Fibroblast of the conjunctiva (primary cell): ENCODE measurements at regions not wholly inside any gene's neighbourhood (a gene's known extent, or its start where the extent isn't known, plus 50 kb on each side); places are given as distances from the start of the nearest gene placed in this dataset.

Experiments used
- DNase-seq: peaks from one replicate; pipeline ENCODE4 v3.0.0-alpha.2; 2010; ENCODE audit warnings: low read depth

DNA sequence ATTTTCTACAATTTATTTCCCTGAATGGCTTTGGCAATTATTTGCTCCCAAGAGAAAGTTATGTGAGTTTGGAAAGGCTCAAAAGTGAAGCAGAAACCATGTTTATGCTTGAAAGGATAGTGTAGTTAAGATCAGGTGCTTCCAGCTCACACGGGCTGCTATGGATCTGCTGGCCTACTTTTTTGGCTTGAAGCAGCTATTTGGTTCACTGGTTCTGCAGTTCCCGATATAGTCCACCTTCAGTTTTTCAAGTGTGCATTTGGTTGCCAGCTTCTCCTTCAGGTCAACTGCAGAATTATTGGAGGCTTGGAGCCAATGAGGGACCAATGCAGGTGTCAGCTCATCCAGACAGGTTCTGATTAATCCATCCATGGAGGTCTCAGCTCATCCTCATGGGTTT is 484.3 kb upstream of the SEMA3A start:
- no peak for DNase-seq

DNA sequence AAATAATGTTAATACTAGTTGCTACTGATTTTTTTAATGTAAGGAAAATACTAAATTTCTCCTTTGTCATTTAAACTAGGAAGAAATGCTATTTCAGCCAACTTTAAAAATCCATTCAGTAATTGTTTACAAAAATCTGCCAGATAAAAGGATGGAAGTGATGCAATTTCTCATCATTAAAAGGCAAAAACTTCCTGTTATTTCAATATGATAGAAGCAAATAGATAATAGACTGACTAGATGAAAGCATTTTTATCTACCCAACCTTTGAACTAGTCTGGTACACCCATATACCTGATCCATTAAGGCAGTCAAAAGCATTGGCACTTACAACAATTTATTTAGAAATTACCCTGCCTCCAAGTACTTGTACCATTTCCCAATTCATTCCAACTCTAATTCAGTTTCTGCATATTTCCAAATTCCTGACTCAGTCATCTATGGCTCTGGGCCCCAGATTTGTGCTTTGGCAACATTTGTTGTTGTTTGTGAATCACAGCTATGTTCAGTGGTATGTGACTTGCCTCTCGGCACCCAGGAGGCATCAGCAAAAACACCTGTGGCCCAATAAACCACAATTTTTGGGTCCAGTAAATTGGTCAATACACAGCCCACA is 482.6 kb upstream of the SEMA3A start:
- no peak for DNase-seq

GRCh38 chr7:84675633-84676034 is 481.0 kb upstream of the SEMA3A start:
- no peak for DNase-seq

DNA sequence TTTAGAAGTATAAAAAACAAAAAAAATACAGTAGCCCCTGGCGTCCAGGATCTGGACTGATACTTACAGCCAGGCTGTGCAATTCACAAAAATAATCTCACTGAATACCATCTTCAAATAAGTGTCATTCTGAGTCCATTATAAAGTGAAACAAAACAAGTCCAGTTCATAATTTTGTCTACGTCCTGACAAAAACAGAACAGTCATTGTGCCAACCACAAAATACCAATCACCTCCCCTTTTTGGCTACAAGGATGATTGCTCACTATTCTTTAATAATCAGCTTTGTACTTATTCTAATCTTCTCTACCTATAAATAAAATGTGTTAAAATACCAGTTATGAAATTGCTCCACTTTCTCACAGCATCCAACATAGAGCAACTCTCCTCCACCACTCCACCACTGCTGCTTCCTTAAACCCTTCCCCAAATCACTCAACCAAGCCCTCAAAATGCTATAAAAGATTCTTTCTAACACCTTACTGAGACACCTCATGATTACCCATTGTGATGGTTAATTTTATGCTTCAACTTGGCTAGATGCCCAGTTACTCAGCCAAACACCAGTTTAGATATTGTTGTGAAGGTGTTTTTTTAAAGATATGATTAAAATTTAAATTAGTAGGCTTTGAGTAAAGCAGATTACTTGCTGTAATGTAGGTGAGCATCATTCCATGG is 479.8 kb upstream of the SEMA3A start:
- no peak for DNase-seq

GRCh38 chr7:84669177-84669732 is 474.7 kb upstream of the SEMA3A start:
- DNase-seq = no peak

- no peak for DNase-seq
Measured at GRCh38 chr7:84668116-84668515, 473.5 kb upstream of the SEMA3A start.

GRCh38 chr7:84666651-84667050 is 472.1 kb upstream of the SEMA3A start:
- DNase-seq = no peak

GRCh38 chr7:84665339-84665738 is 470.8 kb upstream of the SEMA3A start:
- DNase-seq = no peak

DNA sequence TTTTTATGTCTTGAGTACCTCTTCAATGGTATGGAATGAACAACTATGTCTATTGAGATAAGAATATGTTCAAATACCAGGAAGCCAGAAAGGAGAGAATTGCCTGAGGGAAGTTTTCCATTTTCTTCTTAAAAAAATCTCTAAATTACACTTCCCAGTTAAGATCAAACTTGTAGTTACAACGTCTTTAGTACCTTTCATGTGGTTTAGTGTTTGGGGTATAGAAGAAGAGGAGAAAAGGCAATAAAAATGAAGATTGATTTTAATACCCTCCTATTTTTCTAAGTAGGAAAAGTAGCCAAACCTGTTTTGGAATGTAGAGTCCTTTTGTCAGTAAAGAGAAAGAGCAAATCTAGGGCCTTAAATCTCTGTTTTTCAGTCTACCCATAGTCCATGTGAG is 470.0 kb upstream of the SEMA3A start:
- DNase-seq = no peak

- no peak for DNase-seq
Measured at GRCh38 chr7:84663224-84663623, 468.6 kb upstream of the SEMA3A start.

DNA sequence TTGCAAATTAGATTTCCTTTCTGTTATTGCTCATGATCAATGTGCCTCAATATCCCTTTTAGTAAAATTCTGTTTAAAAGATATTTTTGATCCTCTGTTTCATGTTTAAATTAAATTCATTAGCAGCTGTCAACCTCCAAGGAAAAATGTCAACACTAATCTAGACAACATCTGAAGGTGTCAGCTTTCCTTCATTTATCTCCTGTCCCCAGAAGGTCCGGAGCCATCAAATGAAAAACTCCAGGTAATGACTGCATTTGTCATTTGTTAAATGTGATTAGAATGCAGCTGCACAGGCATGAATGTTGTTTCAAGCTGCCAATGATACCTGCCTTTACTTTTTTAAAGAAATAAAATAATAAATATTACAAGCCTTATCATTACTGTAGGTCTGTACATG is 463.7 kb upstream of the SEMA3A start:
- DNase-seq = no peak

- DNase-seq = no peak
Measured at GRCh38 chr7:84654273-84654672, 459.7 kb upstream of the SEMA3A start.

DNA sequence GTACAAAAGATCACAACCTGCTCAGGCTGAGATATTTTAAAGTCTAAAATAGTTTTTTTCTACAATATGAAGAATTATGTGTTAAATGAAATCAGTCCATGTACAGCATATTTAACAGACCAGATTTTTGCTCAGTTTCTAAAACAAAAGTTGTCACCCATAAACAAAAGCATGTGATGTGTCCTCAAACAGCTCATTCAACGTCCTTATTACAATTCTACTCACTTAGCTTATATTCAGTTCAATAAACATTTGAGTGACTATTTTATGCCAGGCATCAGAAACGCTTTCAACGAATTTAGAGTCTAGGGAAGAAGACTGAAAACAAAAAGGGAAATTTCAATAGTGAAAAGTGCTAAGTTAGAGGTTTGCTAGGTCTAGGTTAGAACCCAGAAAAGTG is 457.3 kb upstream of the SEMA3A start:
- DNase-seq = no peak

GRCh38 chr7:84647797-84648757 is 453.5 kb upstream of the SEMA3A start:
- peak; percentile 73 for DNase-seq

DNA sequence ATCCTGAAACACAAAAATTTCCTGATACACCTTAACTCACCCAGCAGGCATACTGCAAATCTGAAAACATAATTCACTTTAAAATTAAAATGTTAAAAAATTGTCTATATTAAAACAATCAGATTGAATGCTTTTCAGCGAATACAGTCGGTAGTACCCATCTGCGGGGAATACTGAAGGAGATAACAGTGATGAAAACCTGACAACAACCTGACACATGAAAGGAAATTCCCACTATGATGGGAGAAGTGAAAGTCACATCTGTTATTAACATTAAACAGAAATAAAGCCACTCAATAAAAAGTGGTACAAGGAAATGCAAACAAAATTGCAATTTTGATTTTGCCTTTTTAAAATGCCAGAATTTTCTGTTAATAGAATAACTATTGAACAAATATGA is 448.0 kb upstream of the SEMA3A start:
- no peak for DNase-seq

DNA sequence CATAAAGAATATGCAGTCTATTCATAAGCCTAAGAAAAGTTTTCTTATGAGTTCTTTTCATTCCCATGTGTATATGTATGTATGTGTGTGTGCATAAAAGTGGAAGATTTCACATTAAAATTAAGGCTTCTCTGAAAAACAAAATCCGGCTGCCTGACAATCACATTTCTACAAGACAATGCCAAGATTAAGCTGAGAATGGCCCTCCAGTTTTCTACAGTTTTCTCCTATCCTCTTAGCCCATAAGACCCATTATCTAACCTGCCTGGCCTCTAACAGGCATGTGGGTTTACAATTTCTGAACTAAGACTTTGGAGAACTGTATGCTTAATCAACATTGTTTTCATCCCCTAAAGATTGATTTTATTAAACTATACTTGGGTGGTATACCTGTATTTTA is 446.0 kb upstream of the SEMA3A start:
- DNase-seq = no peak

DNA sequence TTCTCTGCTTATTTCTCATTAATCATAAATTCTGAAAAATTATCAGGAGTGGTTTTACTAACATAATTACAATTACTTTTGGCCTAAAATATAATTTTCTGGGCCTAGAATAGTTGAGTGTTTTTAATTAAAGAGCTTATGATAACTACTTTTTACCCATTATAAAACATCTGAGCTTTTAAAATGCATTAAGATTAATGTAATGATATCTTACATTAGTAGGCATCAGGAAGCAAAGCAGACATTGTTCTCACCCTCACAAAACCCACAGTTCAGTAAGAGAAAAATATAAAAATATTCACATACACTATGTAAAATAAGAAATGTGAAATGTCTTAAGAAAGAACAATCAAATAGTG is 443.7 kb upstream of the SEMA3A start:
- no peak for DNase-seq

DNA sequence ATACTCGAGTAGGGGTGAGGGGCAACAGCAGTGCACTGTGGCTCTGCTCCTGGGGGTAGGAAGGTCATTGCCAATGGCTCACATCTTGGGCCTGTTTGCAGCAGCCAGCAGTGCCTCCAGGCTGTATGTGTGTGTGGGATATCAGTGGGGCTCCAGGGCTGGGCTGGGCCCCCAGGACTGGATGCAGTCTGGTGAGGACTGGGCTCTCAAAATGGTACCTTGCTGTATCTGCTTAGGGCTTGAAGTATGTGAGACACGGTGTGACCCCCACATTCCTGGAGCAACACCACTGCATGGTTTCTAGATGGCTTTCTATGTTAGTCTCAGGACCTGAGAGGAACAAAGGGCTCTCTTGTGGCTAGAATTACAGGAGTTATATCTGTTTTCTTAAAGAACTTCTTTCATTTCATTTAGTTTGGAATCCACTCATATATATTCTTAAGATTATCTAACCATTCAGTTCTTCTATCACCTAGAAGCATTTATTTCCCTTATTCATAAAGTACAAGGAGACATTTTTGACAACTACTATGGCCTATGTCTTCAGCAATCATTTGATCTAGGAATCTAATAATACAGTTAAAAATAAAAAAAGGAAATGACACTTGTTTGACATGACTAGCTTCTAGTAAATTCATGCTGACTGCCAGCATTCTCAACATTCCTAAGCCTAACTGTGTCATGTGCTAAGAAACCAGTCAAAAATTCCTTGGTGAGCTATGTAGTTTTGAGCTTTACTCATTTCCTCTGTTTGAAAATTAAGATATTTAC is 443.2 kb upstream of the SEMA3A start:
- peak; percentile 61 for DNase-seq

- no peak for DNase-seq
Measured at GRCh38 chr7:84631913-84632312, 437.3 kb upstream of the SEMA3A start.

DNA sequence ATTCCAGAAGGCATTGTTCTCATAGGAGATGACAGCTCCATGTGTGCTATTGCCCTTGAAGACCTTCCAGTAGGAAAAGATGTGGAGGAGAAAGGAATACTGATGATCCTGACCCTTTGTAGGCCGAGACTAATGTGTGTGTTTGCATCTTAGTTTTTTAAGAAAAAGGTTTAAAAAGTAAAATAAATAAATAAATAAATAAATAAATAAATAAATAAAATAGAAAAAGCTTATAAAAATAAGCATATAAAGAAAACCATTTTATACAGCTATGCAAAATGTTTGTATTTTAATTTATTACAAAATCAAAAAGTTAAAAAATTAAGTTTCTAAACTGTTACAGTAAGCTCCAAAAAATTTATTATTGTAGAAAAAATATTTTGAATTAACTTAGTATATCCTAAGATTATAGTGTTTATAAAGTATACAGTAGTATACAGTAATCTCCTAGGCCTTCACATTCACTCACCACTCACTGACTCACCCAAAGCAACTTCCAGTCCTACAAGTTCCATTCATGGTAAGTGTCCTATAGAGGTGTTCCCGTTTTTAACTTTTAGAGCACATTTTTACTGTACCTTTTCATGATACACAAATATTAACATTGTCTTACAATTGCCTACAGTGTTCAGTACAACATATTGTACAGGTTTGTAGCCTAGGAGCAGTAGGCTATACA is 435.2 kb upstream of the SEMA3A start:
- no peak for DNase-seq

DNA sequence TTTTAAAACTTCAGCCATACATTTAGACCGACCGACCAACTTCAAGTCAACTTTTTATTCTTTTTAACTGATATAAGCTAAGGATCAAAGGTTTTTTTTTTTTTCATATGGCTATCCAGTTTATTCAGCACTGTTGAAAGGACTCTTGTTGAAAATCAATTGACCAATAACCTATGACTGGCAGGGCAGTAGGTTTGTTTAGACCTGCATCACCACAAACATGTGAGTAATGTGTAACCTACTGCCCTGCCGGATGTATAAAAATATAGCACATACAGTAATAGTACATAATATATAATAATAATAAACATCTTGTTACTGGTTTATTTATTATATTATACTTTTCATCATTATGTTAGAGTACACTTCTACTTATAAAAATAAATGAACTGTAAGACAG is 434.6 kb upstream of the SEMA3A start:
- no peak for DNase-seq
